ENCODE measurements at regions not wholly inside any gene's neighbourhood (a gene's known extent, or its start where the extent isn't known, plus 50 kb on each side); places are given as distances from the start of the nearest gene placed in this dataset.

GRCh38 chr9:3742586-3742985, 216.8 kb upstream of the RFX3 start:
- Histone ChIP-seq H3K79me2 (ENCODE audit: insufficient read depth, low read length) (no peaks in the 10 kb centered on the region), H3K4me3 (replicated peaks in 1 of 3; ENCODE audit: insufficient read depth in 1 of 3, low read depth in 2 of 3, low read length in 3 of 3) (no peak overlapping the region), H3K4me2 (ENCODE audit: low read depth, low read length) (no peak overlapping the region), H3K27me3 (ENCODE audit: control insufficient read depth in 1 of 2, insufficient read depth in 2 of 2, low read length in 2 of 2) (no peaks in the 10 kb centered on the region), H2AFZ (ENCODE audit: low read length) (no peak overlapping the region), H3K36me3 (replicated peaks in 1 of 2; ENCODE audit: control insufficient read depth in 1 of 2, insufficient read depth in 2 of 2, low read length in 2 of 2) (no peaks in the 10 kb centered on the region), H3K27ac (ENCODE audit: extremely low read length, insufficient read depth, low read length) (no peak overlapping the region), H3K9me3 (ENCODE audit: low read length) (no peaks in the 10 kb centered on the region), H3K4me1 (ENCODE audit: insufficient read depth, low read length) (no peaks in the 10 kb centered on the region), H3K9ac (ENCODE audit: insufficient read depth, low read depth, low read length) (no peak overlapping the region), H4K20me1 (ENCODE audit: insufficient read depth, low read length) (no peaks in the 10 kb centered on the region)
- POLR2A ChIA-PET = no interaction called here
- ATAC-seq (no peak), FAIRE-seq (no peak), DNase-seq (ENCODE audit: low spot score) (no peak)
- in situ Hi-C loops (cut with HindIII; ENCODE audit: extremely low pct_ligation_motif_present, low pct_unique_long_range_greater_than_20kb) = no loop called here
- 30% methylated on average over 2 of the region's 3 CpGs for WGBS (ENCODE audit: low lambda C conversion rate)
- no TSS peak for BruUV-seq (replicated peaks)
- intact Hi-C loops (cut with micrococcal nuclease; ENCODE audit: unreplicated experiment) = no loop called here
- CTCF ChIA-PET (ENCODE audit: low intra/inter-chr PET ratio, low total read pairs) = no interaction called here
- TF ChIP-seq ZNF547 (CRISPR knock-in tag; IDR thresholded peaks at IDR 0.05) = no peak
- no peak for TF ChIP-seq ZNF251 (CRISPR knock-in tag; IDR thresholded peaks at IDR 0.05)
- TF ChIP-seq NFKB2 (CRISPR knock-in tag; IDR thresholded peaks at IDR 0.05; ENCODE audit: borderline replicate concordance) = no peak
- TF ChIP-seq TFDP1 (CRISPR knock-in tag; IDR thresholded peaks at IDR 0.05; ENCODE audit: borderline replicate concordance) = no peak
- no peak for TF ChIP-seq SMAD9 (CRISPR knock-in tag; IDR thresholded peaks at IDR 0.05)
- no peak for TF ChIP-seq ZNF784 (CRISPR knock-in tag; IDR thresholded peaks at IDR 0.05; ENCODE audit: borderline replicate concordance)
- TF ChIP-seq MIER3 (CRISPR knock-in tag; IDR thresholded peaks at IDR 0.05; ENCODE audit: borderline replicate concordance) = no peak
- no peak for TF ChIP-seq ZNF530 (CRISPR knock-in tag; IDR thresholded peaks at IDR 0.05; ENCODE audit: low read depth)
- TF ChIP-seq ZNF234 (CRISPR knock-in tag; conservative IDR thresholded peaks at IDR 0.05) = no peak
- TF ChIP-seq CHCHD3 (CRISPR knock-in tag; IDR thresholded peaks at IDR 0.05) = no peak
- no peak for TF ChIP-seq AFF4 (CRISPR knock-in tag; IDR thresholded peaks at IDR 0.05)
- no peak for TF ChIP-seq KMT2B (CRISPR knock-in tag; IDR thresholded peaks at IDR 0.05)
- TF ChIP-seq GLI4 (CRISPR knock-in tag; IDR thresholded peaks at IDR 0.05; ENCODE audit: borderline replicate concordance) = no peak
- no peak for TF ChIP-seq POLR2G (IDR thresholded peaks at IDR 0.05; ENCODE audit: low read depth, low read length)
- TF ChIP-seq MLXIP (CRISPR knock-in tag; IDR thresholded peaks at IDR 0.05; ENCODE audit: borderline replicate concordance) = no peak
- TF ChIP-seq SMAD3 (CRISPR knock-in tag; IDR thresholded peaks at IDR 0.05) = no peak

Data from HepG2 (cell line).